HG03565 (cell line): ENCODE measurements at regions not wholly inside any gene's neighbourhood (a gene's known extent, or its start where the extent isn't known, plus 50 kb on each side); places are given as distances from the start of the nearest gene placed in this dataset.
"Not testable (repeated sequence)": the region's sequence is repeated elsewhere in the genome, so short reads cannot be mapped to it uniquely, and the experiment has no call there.

Experiments used
- ATAC-seq: cut with Tn5 transposase; IDR thresholded peaks from one replicate; pipeline ENCODE4 v1.9.1; 2021; ENCODE audit warnings: mild to moderate bottlenecking, moderate library complexity; ENCODE audit not compliant: unreplicated experiment

DNA sequence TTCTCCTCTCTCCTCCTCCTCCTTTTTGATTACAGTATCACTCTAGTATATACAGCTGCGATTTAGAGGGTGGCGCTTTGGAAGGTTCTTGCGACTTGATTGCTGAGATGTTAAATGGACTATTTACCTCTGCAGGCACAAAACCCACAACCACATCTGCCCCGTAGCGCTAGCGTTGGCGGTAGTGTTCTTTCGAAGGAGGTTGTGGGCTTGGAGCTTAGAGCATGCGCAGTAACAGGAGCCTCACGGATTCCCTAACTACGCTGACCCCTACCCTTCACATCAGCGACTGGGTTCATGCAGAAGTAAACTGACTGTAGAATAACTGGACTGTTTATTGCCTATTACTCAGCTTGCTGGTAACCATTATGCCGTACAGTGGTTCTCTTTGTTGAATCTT lies 58.0 kb downstream of the CGGBP1 start:
- ATAC-seq = no peak

DNA sequence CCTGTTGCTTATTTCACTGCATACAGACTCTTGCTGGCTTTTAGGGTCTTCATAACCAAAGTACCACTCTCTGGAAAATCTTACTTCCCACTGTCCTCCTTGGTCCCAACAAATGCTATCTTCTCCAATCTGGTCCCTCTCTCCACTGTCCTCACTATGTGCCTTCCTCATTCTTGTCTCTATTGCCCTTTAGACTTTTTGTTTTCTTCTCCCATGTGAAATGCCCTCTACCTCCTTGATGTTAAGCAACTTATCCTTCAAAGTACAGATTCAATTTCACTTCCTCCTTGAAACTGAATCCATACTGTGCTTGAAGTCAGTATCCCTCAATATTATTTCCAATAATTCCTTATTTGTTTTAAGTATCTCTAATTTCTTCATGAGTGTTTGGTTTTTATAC lies 60.8 kb downstream of the CGGBP1 start:
- ATAC-seq = no peak

DNA sequence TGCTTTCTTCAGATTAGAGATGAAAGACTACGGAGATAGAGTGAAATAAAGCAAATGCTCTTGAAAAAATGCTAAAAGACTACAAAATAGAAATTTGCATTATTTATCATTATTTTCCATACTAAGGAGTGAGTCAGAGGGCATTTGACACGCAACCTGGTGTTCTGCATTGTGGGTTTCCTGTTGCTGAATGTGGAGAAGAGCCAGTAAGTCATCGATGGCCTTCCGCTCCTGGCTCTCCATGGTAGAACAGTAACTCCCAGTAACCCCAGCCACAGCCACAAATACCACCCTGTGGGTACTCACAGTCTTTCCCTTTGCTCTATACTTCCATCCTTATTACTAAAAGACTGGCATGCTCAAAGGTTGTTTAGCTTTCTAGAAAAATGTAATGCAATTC lies 61.5 kb downstream of the CGGBP1 start:
- ATAC-seq = peak; percentile 76

DNA sequence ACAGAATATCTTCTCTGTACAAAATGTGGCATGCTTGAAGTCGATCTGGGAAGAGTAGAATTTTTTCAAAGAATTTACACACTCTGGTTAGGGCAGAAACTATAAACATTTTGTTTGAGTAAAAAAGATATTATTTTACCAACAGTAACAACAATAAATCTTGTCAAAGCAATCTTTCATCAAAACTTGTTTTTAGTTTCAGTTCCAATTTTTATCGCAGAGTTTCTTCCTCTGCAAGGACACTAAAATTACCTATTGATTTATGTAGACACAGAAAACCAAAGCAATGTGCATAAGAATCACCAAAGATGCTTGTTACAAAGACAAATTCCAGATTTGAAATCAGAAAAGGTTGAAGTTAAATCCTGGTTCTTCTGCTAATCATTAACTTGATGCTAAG lies 61.9 kb downstream of the CGGBP1 start:
- peak; percentile 8 for ATAC-seq

DNA sequence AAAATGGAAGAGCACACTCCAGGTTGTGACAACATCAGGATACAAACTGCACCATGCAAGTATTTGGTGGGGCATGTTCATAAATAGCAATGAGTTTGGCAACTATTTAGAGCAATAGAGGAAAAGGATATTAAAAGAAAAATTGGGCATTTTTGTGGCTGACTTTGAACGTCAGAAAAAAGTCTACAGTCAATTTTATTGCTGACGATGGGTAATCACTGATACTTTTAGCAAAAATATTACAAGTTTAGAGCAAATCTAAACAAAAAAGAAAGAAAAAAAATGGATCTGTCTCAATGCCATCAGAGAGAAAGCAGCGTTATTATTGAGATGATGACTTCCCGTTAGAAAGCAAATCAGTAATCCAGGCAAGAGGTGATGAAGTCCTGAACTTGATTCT lies 65.2 kb downstream of the CGGBP1 start:
- ATAC-seq = no peak

DNA sequence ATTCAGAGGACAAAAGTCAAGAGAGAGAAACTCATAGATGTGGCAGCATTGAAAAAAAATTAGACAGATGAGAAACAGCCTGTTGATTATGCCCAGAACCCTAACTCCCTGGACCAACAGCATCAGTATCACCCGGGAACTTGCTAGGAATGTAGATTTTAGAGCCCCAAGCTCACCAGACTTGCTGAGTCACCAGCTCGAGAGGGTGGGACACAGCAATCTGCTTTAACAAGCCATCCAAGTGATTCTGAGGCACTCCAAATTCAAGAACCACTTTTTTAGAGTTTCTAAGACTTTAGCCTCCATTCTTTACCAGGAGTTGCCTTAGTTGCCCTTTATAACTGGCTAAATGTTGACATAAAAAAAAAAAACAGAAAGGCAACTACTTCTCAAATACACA lies 70.9 kb downstream of the CGGBP1 start:
- ATAC-seq = no peak

GRCh38 chr3:87982421-87982820 lies 76.4 kb downstream of the CGGBP1 start:
- no peak for ATAC-seq

GRCh38 chr3:87979527-87979926 lies 79.3 kb downstream of the CGGBP1 start:
- no peak for ATAC-seq

DNA sequence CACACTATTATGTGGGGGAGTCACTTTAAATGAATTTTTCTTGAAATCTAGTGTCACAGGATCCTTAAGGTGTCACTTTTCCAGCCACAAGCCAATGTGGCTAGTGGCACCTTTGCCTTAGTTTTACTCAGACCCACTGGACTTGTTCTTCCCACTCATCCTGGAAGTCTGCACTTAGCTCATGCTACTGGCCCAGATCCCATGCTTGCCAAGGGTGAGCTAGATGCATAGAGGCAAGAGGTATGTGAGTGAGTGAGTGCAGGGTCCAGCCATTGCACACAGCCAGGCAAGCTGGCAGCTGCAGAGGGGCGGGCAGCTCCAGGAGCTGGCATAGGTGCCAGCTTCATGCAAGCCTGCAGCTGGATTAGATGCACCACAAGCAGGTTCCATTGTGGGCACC lies 81.0 kb downstream of the CGGBP1 start:
- ATAC-seq = no peak

DNA sequence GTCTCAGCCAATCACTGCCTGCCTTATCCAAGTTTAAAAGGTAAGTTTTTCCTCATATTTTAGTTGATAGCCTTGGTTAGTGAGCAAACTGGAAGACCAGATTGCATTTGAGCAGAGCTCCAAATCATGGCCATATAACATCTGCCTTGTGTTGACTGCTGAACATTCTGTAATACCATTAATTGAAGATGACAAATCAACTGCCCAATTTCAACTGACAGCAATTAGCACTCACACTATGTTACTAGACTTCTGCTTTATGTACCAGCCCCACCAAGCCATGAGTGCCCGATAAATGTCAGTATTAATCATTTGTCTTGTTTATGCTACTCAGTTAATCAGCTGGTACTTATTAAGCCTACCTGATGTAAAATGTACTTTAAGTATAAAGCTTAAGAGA lies 83.1 kb downstream of the CGGBP1 start:
- ATAC-seq = no peak

DNA sequence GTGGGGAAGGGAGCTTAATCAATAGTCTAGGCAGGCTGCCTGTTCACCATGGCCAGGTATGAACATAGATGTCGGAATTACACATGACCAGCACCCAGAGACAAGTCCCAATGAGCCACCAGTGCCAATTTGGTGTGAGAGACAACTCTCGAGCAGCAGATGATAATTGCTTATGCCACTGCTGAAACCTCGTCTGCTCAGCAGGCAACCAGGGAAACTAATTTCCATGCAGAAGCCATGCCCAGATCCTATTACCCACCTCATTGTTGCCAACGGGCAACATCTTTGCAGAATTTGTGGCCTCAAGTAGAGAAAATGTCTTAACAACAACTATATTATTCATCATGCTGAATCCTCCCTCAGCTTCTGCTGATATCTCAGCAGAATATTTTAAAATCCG lies 84.9 kb downstream of the CGGBP1 start:
- no peak for ATAC-seq

DNA sequence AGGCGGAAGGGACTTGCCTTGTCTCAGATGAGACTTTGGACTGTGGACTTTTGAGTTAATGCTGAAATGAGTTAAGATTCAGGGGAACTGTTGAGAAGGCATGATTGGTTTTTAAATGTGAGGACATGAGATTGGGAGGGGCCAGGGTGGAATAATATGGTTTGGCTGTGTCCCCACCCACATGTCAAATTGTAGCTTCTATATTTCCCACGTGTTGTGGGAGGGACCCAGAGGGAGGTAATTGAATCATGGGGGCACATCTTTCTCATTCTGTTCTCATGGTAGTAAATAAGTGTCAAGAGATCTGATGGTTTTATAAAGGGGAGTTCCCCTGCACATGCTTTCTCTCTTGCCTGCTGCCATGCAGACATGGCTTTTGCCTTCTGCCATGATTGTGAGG lies 89.2 kb downstream of the CGGBP1 start:
- ATAC-seq = no peak

DNA sequence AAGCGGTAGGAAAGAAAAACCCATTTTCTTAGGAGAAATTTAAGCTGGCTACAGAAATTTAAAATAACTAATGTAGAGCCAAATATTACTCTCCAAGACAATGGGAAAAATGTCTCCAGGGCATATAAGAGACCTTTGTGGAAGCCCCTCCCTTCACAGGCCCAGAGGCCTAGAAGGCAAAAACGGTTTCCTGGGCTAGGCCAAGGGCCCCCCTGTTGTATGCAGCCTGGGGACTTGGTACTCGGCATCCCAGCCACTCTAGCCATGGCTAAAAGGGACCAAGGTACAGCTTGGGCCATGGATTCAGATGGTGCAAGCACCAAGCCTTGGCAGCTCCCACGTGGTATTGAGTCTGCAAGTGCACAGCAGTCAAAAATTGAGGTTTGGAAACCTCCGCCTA lies 90.1 kb downstream of the CGGBP1 start:
- ATAC-seq = no peak

- ATAC-seq = no peak
Measured at GRCh38 chr3:87958289-87958688, 100.5 kb downstream of the CGGBP1 start.

GRCh38 chr3:87957575-87957974 lies 101.2 kb downstream of the CGGBP1 start:
- ATAC-seq = no peak

- no peak for ATAC-seq
Measured at GRCh38 chr3:87949879-87950208, 109.0 kb downstream of the CGGBP1 start.

GRCh38 chr3:87949189-87949878 lies 109.5 kb downstream of the CGGBP1 start:
- ATAC-seq = peak; percentile 90

DNA sequence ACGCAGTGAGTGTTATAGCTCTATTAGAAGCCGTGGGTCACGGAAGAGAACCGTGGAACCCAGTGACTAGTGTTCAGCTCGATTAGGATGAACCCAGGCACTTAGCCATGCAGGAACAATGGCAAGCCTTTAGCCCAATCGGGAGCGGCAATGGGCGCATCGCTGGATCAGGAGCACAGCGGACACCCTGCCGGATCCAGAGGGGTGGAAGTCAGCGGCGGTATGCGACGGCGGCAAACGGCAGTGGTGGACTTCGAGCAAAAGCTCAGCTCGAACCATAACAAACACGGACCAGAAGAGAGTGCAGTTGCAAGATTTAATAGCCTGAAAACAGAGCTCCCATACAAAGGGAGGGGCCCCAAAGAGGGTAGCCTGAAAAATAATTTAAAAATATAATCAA lies 112.8 kb downstream of the CGGBP1 start:
- ATAC-seq = not testable (repeated sequence)

- ATAC-seq = not testable (repeated sequence)
Measured at GRCh38 chr3:87942256-87942655, 116.5 kb downstream of the CGGBP1 start.

DNA sequence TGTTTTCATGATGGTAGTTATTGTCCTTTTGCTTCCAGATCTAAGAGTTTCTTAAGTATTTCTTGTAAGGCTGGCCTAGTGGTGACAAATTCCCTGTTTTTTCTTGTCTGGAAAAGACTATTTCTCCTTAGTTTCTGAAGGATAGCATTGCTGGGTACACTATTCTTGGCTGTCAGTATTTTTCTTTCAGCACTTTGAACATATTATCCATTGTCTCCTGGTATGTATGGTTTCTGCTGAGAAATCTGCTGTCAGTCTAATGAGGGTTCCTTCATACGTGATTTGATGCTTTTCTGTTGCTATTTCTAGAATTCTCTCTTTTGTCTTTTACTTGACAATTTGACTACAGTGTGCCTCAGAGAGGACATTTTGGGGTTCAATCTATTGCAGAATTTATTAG lies 134.3 kb downstream of the CGGBP1 start:
- ATAC-seq = no peak

- peak; percentile 41 for ATAC-seq
Measured at GRCh38 chr3:87920549-87920948, 138.3 kb downstream of the CGGBP1 start.

GRCh38 chr3:87901141-87901540 lies 157.7 kb downstream of the CGGBP1 start:
- ATAC-seq = no peak

DNA sequence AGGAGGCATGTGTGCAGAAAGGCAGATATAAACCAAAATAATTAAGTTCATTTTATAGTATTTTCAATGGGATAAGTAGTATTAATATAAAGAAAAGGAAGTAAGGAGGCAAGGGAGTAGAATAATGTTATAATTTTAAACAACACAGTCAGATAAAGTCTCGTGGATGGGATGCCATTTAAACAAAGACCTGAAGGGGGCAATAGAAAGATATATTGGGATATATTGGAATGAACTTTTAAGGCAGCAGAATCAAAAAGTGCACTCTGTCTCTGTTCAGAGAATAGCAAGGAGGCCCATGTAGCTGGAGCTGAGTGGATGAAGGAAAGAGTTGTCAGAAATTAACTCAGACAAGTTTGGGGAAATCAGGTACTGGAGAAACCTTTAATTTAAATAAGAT lies 158.7 kb downstream of the CGGBP1 start:
- ATAC-seq = no peak
